NCI-H146 treated with DMSO at 0.1 percent for 48 hours (cell line): ENCODE measurements at regions not wholly inside any gene's neighbourhood (a gene's known extent, or its start where the extent isn't known, plus 50 kb on each side); places are given as distances from the start of the nearest gene placed in this dataset.

ENCODE experiments used
- DNase-seq: peaks from one replicate; lab custom pipeline; 2025; ENCODE audit not compliant: unreplicated experiment; lab: John Stamatoyannopoulos, UW

- no peak for DNase-seq
Measured at GRCh38 chr3:70421506-70421905, 109.1 kb upstream of the MDFIC2 start.

GRCh38 chr3:70409018-70409417 lies 96.6 kb upstream of the MDFIC2 start:
- DNase-seq = no peak

- DNase-seq = no peak
Measured at GRCh38 chr3:70400194-70400593, 87.8 kb upstream of the MDFIC2 start.

- no peak for DNase-seq
Measured at GRCh38 chr3:70393881-70394612, 81.6 kb upstream of the MDFIC2 start.

DNA sequence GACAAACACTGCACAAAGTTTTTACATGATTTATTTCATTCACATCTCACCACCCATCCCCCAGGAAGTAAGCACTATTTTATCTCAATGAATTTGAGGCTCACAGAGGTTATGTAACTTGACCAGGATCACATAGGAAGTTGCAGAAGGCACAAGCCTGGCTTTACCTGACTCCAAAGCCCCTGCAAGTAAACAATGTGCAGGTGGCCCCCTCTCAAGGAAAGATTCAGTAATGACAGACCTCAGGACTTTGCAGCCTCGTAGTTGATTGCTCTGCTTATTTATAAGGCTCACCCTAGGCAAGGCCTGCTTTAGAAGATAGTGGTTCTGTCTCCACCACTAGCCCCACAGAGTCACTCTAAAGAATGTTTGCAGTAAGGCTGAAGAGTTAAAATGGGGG lies 79.8 kb upstream of the MDFIC2 start:
- DNase-seq = no peak

- no peak for DNase-seq
Measured at GRCh38 chr3:70387889-70388288, 75.5 kb upstream of the MDFIC2 start.

DNA sequence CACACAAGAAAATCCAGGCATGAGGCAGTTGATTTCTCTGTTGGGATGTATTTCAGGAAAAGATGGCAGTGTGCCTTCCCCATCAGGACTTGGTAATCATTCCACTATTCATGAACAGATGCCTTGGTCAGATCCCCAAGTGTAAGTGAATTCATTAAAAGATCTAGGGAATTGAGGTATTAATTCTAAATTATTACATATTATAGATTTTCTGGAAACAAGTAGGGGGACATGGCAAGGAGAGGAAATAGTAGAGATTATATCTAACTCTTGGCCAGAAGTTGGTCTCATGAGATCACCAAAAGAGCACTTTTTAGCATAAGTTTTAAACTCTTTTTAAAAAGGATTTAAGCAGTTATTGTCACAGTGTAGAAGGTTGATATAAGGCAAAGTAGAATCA lies 74.4 kb upstream of the MDFIC2 start:
- DNase-seq = no peak

DNA sequence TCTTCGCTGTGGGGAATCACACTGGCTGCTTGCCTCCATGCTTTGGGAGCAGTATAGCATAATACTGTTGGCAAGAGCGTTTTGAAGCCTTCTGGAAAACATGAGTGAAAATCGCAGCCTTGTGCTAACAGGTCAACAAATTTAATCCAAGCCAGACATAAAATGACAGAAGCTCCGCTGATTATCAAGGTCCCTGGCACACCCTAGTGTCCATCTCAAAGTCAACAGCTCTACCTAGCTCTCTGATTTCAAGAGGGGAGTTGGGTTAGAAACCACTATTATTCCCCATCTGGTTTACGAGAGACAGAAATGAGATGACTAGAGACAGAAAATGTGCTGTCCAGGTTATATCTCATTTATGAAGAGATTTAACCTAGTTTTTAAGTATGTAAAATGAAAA lies 73.6 kb upstream of the MDFIC2 start:
- DNase-seq = no peak

- DNase-seq = no peak
Measured at GRCh38 chr3:70383360-70383831, 71.0 kb upstream of the MDFIC2 start.

DNA sequence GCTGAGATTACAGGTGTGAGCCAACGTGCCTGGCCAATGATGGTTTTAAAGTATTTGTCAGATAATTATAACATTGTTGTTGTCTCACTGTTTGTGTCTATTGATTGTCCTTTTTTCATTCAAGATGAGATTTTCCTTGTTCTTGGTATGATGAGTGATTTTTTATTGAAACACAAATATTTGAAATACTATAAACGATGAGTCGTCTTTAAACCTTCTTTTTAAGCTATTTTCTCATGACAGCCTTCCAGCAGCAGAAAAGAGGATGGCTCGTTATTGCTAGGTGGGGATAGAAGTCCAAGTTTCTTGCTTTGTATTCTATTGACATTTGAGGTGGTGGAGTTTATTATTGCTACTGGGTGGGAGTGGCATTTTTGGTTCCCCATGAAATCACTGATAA lies 61.7 kb upstream of the MDFIC2 start:
- DNase-seq = no peak
